ENCODE measurements at regions not wholly inside any gene's neighbourhood (a gene's known extent, or its start where the extent isn't known, plus 50 kb on each side); places are given as distances from the start of the nearest gene placed in this dataset.

GRCh38 chr16:79329967-79330366 lies 270.6 kb downstream of the MAF start:
- Histone ChIP-seq H3K4me1 (ENCODE audit: control insufficient read depth in 4 of 4, insufficient read depth in 4 of 4, low read length in 3 of 4) (no peaks in the 10 kb centered on the region), H3K9ac (ENCODE audit: low read depth in 1 of 2, low read length in 2 of 2) (no peak overlapping the region), H3K27me3 (ENCODE audit: control insufficient read depth in 4 of 4, insufficient read depth in 4 of 4, low read length in 3 of 4) (no peaks in the 10 kb centered on the region), H3K9me3 (ENCODE audit: control insufficient read depth in 4 of 4, low read length in 3 of 4) (no peaks in the 10 kb centered on the region), H3K4me3 (ENCODE audit: low read depth in 1 of 3, low read length in 3 of 3) (no peak overlapping the region), H3K36me3 (ENCODE audit: control insufficient read depth in 4 of 4, insufficient read depth in 3 of 4, low read depth in 1 of 4, low read length in 3 of 4) (no peaks in the 10 kb centered on the region), H3K27ac (ENCODE audit: low read depth in 1 of 2, low read length in 2 of 2) (no peak overlapping the region)
- 68% methylated on average over 4 of the region's 4 CpGs for WGBS
- TF ChIP-seq NR2F2 (IDR thresholded peaks at IDR 0.05): no peak
- TF ChIP-seq CTCF (IDR thresholded peaks at IDR 0.05; ENCODE audit: low read depth, low read length, missing input control): no peak
- no peak for TF ChIP-seq HNF4G (IDR thresholded peaks at IDR 0.05)
- TF ChIP-seq SP1 (IDR thresholded peaks at IDR 0.05): no peak
- TF ChIP-seq YY1 (IDR thresholded peaks at IDR 0.05): no peak
- no peak for TF ChIP-seq TAF1 (conservative IDR thresholded peaks at IDR 0.05)
- TF ChIP-seq RXRA (IDR thresholded peaks at IDR 0.05): no peak
- no peak for TF ChIP-seq ATF3 (IDR thresholded peaks at IDR 0.05)
- TF ChIP-seq MAX (IDR thresholded peaks at IDR 0.05): no peak
- no peak for TF ChIP-seq HNF4A (conservative IDR thresholded peaks at IDR 0.05)
- no peak for TF ChIP-seq RAD21 (IDR thresholded peaks at IDR 0.05)
- no peak for TF ChIP-seq REST (IDR thresholded peaks at IDR 0.05)
- TF ChIP-seq ZBTB33 (IDR thresholded peaks at IDR 0.05): no peak
- TF ChIP-seq EGR1 (IDR thresholded peaks at IDR 0.05; ENCODE audit: low read depth in 2 of 2): no peak
- no peak for TF ChIP-seq FOXA1 (IDR thresholded peaks at IDR 0.05)
- TF ChIP-seq GABPA (IDR thresholded peaks at IDR 0.05 in 1 of 2, conservative IDR thresholded peaks at IDR 0.05 in 1 of 2): no peak
- no peak for TF ChIP-seq FOXA2 (IDR thresholded peaks at IDR 0.05)
- no peak for DNase-seq (ENCODE audit: low spot score)

GRCh38 chr16:79329166-79329521 lies 271.4 kb downstream of the MAF start:
- Histone ChIP-seq H3K4me1 (ENCODE audit: control insufficient read depth in 4 of 4, insufficient read depth in 4 of 4, low read length in 3 of 4) (no peaks in the 10 kb centered on the region), H3K27me3 (ENCODE audit: control insufficient read depth in 4 of 4, insufficient read depth in 4 of 4, low read length in 3 of 4) (no peaks in the 10 kb centered on the region), H3K4me3 (ENCODE audit: low read depth in 1 of 3, low read length in 3 of 3) (no peak overlapping the region), H3K27ac (ENCODE audit: low read depth in 1 of 2, low read length in 2 of 2) (no peak overlapping the region), H3K36me3 (ENCODE audit: control insufficient read depth in 4 of 4, insufficient read depth in 3 of 4, low read depth in 1 of 4, low read length in 3 of 4) (no peaks in the 10 kb centered on the region), H3K9ac (ENCODE audit: low read depth in 1 of 2, low read length in 2 of 2) (no peak overlapping the region), H3K9me3 (ENCODE audit: control insufficient read depth in 4 of 4, low read length in 3 of 4) (no peaks in the 10 kb centered on the region)
- WGBS: 88% methylated on average over 5 of the region's 5 CpGs
- TF ChIP-seq FOXA1 (IDR thresholded peaks at IDR 0.05): no peak
- no peak for TF ChIP-seq ATF3 (IDR thresholded peaks at IDR 0.05)
- no peak for TF ChIP-seq RXRA (IDR thresholded peaks at IDR 0.05)
- no peak for TF ChIP-seq ZBTB33 (IDR thresholded peaks at IDR 0.05)
- no peak for TF ChIP-seq SP1 (IDR thresholded peaks at IDR 0.05)
- TF ChIP-seq TAF1 (conservative IDR thresholded peaks at IDR 0.05): no peak
- no peak for TF ChIP-seq RAD21 (IDR thresholded peaks at IDR 0.05)
- no peak for TF ChIP-seq REST (IDR thresholded peaks at IDR 0.05)
- TF ChIP-seq HNF4G (IDR thresholded peaks at IDR 0.05): no peak
- TF ChIP-seq EGR1 (IDR thresholded peaks at IDR 0.05; ENCODE audit: low read depth in 2 of 2): no peak
- no peak for DNase-seq (ENCODE audit: low spot score)
